ENCODE measurements at regions not wholly inside any gene's neighbourhood (a gene's known extent, or its start where the extent isn't known, plus 50 kb on each side); places are given as distances from the start of the nearest gene placed in this dataset.

GRCh38 chr1:191729742-191730141 lies 428.5 kb upstream of the RGS18 start:
- TF ChIP-seq CTCF (IDR thresholded peaks at IDR 0.05) (no peak), ZFX (IDR thresholded peaks at IDR 0.05; ENCODE audit: borderline replicate concordance) (no peak)

Measured in 22Rv1 (cell line).